ENCODE measurements at regions not wholly inside any gene's neighbourhood (a gene's known extent, or its start where the extent isn't known, plus 50 kb on each side); places are given as distances from the start of the nearest gene placed in this dataset.
A peak's percentile ranks its signal among the peaks of the same experiment; 100 is the strongest.

DNA sequence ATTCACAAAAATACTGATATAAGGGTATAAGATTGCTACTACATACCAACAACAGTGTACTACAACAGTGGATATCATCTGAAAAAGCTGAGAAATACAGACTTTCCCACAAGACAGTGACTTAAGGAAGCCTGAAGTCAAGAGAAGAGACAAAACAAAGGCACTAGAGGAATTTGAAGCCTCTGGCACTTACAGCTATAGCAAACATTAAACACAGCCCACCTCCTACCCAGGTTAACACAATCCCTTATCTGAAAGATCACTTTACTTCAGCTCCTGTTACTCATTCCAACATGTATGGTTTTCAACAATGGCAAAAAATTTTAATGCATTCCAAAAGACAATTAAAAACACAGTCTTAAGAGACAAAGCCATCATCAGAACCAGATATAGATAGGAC, 388.5 kb downstream of the JRKL start:
- Mint-ChIP-seq H3K4me1 (no peaks in the 10 kb centered on the region), H3K27me3 (ENCODE audit: insufficient read depth, low read depth, poor library complexity) (peaks cover 1% of the 10 kb centered on the region), H3K27ac (no peak overlapping the region), H3K36me3 (ENCODE audit: low read depth) (no peaks in the 10 kb centered on the region), H3K4me3 (no peak overlapping the region), H3K9me3 (peaks cover 4% of the 10 kb centered on the region; the same call in 2 of the 3 replicates)
- Histone ChIP-seq H3K79me2 (replicated peaks; ENCODE audit: insufficient read depth) (no peaks in the 10 kb centered on the region), H3K27me3 (ENCODE audit: insufficient read depth) (no peaks in the 10 kb centered on the region), H3K36me3 (ENCODE audit: insufficient read depth) (no peaks in the 10 kb centered on the region), H2AFZ (0 out of 2 replicates have a peak overlapping the region, but pooled peaks have one; percentile 25), H3K4me2 (no peak overlapping the region), H3K9me2 (ENCODE audit: insufficient read depth) (no peaks in the 10 kb centered on the region), H3F3A (replicated peaks; ENCODE audit: low read depth) (no peaks in the 10 kb centered on the region), H3K4me1 (ENCODE audit: insufficient read depth) (no peaks in the 10 kb centered on the region), H4K20me1 (replicated peaks; ENCODE audit: insufficient read depth) (no peaks in the 10 kb centered on the region), H3K27ac (ENCODE audit: low read depth) (no peak overlapping the region), H3K4me3 (no peak overlapping the region)
- ATAC-seq (no peak), DNase-seq (ENCODE audit: low spot score) (peak; percentile 5)
- TF ChIP-seq JUNB (IDR thresholded peaks at IDR 0.05; ENCODE audit: unreplicated experiment) (no peak), CREB1 (CRISPR knock-in tag; IDR thresholded peaks at IDR 0.05; ENCODE audit: low read depth) (no peak), POLR2AphosphoS5 (IDR thresholded peaks at IDR 0.05; ENCODE audit: low read depth) (no peak), NANOG (IDR thresholded peaks at IDR 0.05; ENCODE audit: borderline replicate concordance) (no peak), ZNF114 (CRISPR knock-in tag; IDR thresholded peaks at IDR 0.05) (no peak), ZNF331 (CRISPR knock-in tag; IDR thresholded peaks at IDR 0.05; ENCODE audit: low read depth) (no peak), STAT1 (IDR thresholded peaks at IDR 0.05; ENCODE audit: unreplicated experiment) (no peak), EZH2 (IDR thresholded peaks at IDR 0.05; ENCODE audit: low read depth, unreplicated experiment) (no peak), EZH2phosphoT487 (IDR thresholded peaks at IDR 0.05; ENCODE audit: unreplicated experiment) (no peak)
- TF ChIP-seq, protein P1, sequence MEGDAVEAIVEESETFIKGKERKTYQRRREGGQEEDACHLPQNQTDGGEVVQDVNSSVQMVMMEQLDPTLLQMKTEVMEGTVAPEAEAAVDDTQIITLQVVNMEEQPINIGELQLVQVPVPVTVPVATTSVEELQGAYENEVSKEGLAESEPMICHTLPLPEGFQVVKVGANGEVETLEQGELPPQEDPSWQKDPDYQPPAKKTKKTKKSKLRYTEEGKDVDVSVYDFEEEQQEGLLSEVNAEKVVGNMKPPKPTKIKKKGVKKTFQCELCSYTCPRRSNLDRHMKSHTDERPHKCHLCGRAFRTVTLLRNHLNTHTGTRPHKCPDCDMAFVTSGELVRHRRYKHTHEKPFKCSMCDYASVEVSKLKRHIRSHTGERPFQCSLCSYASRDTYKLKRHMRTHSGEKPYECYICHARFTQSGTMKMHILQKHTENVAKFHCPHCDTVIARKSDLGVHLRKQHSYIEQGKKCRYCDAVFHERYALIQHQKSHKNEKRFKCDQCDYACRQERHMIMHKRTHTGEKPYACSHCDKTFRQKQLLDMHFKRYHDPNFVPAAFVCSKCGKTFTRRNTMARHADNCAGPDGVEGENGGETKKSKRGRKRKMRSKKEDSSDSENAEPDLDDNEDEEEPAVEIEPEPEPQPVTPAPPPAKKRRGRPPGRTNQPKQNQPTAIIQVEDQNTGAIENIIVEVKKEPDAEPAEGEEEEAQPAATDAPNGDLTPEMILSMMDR (conservative IDR thresholded peaks at IDR 0.05; ENCODE audit: low read depth in 2 of 2), result no peak
- TF ChIP-seq, protein P2, sequence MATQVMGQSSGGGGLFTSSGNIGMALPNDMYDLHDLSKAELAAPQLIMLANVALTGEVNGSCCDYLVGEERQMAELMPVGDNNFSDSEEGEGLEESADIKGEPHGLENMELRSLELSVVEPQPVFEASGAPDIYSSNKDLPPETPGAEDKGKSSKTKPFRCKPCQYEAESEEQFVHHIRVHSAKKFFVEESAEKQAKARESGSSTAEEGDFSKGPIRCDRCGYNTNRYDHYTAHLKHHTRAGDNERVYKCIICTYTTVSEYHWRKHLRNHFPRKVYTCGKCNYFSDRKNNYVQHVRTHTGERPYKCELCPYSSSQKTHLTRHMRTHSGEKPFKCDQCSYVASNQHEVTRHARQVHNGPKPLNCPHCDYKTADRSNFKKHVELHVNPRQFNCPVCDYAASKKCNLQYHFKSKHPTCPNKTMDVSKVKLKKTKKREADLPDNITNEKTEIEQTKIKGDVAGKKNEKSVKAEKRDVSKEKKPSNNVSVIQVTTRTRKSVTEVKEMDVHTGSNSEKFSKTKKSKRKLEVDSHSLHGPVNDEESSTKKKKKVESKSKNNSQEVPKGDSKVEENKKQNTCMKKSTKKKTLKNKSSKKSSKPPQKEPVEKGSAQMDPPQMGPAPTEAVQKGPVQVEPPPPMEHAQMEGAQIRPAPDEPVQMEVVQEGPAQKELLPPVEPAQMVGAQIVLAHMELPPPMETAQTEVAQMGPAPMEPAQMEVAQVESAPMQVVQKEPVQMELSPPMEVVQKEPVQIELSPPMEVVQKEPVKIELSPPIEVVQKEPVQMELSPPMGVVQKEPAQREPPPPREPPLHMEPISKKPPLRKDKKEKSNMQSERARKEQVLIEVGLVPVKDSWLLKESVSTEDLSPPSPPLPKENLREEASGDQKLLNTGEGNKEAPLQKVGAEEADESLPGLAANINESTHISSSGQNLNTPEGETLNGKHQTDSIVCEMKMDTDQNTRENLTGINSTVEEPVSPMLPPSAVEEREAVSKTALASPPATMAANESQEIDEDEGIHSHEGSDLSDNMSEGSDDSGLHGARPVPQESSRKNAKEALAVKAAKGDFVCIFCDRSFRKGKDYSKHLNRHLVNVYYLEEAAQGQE (IDR thresholded peaks at IDR 0.05; ENCODE audit: unreplicated experiment), result no peak
- TF ChIP-seq, protein P3, sequence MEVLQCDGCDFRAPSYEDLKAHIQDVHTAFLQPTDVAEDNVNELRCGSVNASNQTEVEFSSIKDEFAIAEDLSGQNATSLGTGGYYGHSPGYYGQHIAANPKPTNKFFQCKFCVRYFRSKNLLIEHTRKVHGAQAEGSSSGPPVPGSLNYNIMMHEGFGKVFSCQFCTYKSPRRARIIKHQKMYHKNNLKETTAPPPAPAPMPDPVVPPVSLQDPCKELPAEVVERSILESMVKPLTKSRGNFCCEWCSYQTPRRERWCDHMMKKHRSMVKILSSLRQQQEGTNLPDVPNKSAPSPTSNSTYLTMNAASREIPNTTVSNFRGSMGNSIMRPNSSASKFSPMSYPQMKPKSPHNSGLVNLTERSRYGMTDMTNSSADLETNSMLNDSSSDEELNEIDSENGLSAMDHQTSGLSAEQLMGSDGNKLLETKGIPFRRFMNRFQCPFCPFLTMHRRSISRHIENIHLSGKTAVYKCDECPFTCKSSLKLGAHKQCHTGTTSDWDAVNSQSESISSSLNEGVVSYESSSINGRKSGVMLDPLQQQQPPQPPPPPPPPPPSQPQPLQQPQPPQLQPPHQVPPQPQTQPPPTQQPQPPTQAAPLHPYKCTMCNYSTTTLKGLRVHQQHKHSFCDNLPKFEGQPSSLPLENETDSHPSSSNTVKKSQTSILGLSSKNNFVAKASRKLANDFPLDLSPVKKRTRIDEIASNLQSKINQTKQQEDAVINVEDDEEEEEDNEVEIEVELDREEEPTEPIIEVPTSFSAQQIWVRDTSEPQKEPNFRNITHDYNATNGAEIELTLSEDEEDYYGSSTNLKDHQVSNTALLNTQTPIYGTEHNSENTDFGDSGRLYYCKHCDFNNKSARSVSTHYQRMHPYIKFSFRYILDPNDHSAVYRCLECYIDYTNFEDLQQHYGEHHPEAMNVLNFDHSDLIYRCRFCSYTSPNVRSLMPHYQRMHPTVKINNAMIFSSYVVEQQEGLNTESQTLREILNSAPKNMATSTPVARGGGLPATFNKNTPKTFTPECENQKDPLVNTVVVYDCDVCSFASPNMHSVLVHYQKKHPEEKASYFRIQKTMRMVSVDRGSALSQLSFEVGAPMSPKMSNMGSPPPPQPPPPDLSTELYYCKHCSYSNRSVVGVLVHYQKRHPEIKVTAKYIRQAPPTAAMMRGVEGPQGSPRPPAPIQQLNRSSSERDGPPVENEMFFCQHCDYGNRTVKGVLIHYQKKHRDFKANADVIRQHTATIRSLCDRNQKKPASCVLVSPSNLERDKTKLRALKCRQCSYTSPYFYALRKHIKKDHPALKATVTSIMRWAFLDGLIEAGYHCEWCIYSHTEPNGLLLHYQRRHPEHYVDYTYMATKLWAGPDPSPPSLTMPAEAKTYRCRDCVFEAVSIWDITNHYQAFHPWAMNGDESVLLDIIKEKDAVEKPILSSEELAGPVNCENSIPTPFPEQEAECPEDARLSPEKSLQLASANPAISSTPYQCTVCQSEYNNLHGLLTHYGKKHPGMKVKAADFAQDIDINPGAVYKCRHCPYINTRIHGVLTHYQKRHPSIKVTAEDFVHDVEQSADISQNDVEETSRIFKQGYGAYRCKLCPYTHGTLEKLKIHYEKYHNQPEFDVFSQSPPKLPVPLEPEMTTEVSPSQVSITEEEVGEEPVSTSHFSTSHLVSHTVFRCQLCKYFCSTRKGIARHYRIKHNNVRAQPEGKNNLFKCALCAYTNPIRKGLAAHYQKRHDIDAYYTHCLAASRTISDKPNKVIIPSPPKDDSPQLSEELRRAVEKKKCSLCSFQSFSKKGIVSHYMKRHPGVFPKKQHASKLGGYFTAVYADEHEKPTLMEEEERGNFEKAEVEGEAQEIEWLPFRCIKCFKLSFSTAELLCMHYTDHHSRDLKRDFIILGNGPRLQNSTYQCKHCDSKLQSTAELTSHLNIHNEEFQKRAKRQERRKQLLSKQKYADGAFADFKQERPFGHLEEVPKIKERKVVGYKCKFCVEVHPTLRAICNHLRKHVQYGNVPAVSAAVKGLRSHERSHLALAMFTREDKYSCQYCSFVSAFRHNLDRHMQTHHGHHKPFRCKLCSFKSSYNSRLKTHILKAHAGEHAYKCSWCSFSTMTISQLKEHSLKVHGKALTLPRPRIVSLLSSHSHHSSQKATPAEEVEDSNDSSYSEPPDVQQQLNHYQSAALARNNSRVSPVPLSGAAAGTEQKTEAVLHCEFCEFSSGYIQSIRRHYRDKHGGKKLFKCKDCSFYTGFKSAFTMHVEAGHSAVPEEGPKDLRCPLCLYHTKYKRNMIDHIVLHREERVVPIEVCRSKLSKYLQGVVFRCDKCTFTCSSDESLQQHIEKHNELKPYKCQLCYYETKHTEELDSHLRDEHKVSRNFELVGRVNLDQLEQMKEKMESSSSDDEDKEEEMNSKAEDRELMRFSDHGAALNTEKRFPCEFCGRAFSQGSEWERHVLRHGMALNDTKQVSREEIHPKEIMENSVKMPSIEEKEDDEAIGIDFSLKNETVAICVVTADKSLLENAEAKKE (CRISPR knock-in tag; IDR thresholded peaks at IDR 0.05), result no peak
- TF ChIP-seq, protein P4, sequence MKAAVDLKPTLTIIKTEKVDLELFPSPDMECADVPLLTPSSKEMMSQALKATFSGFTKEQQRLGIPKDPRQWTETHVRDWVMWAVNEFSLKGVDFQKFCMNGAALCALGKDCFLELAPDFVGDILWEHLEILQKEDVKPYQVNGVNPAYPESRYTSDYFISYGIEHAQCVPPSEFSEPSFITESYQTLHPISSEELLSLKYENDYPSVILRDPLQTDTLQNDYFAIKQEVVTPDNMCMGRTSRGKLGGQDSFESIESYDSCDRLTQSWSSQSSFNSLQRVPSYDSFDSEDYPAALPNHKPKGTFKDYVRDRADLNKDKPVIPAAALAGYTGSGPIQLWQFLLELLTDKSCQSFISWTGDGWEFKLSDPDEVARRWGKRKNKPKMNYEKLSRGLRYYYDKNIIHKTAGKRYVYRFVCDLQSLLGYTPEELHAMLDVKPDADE (IDR thresholded peaks at IDR 0.05), result no peak

Measured in GM23338 (cell line).